T47D (cell line): ENCODE measurements at regions not wholly inside any gene's neighbourhood (a gene's known extent, or its start where the extent isn't known, plus 50 kb on each side); places are given as distances from the start of the nearest gene placed in this dataset.

ENCODE experiments used
- DNase-seq, 2 experiments: peaks; one replicate each; pipeline versions ENCODE4 v3.0.0 to v3.0.0-alpha.2; 2011 to 2012; ENCODE audit warnings: low read depth in 1 of 2, low spot score in 1 of 2
- JUND ChIP-seq: IDR thresholded peaks from 2 replicates; pipeline ENCODE4 v1.6.1; 2012; ENCODE audit warnings: low read depth
- in situ Hi-C: cut with HindIII; loops from 2 replicates; pipeline ENCODE4 v1.10.0; 2016; ENCODE audit warnings: low sequenced_read_pairs, low pct_unique_long_range_greater_than_20kb

- DNase-seq = peak in 1 of 2 experiments; percentile 1
- in situ Hi-C loops = no loop called here
- no peak for TF ChIP-seq JUND
Observed at GRCh38 chr3:84566256-84566655, 392.5 kb upstream of the CADM2 start.

- in situ Hi-C loops = no loop called here
- no peak for TF ChIP-seq JUND
- no peak for DNase-seq
Observed at GRCh38 chr3:84567796-84568195, 391.0 kb upstream of the CADM2 start.

- DNase-seq = no peak
- in situ Hi-C loops = no loop called here
- no peak for TF ChIP-seq JUND
Observed at GRCh38 chr3:84573962-84574361, 384.8 kb upstream of the CADM2 start.

- TF ChIP-seq JUND = no peak
- in situ Hi-C loops = no loop called here
- no peak for DNase-seq
Observed at GRCh38 chr3:84586427-84586826, 372.4 kb upstream of the CADM2 start.

GRCh38 chr3:84600703-84601225 is 358.0 kb upstream of the CADM2 start:
- in situ Hi-C loops = no loop called here
- TF ChIP-seq JUND = no peak
- DNase-seq = no peak

- no peak for TF ChIP-seq JUND
- DNase-seq = peak in 1 of 2 experiments; percentile 24
- in situ Hi-C loops = no loop called here
Observed at GRCh38 chr3:84601303-84601702, 357.5 kb upstream of the CADM2 start.

- no peak for TF ChIP-seq JUND
- no peak for DNase-seq
- in situ Hi-C loops = no loop called here
Observed at GRCh38 chr3:84621823-84622222, 337.0 kb upstream of the CADM2 start.

- DNase-seq = no peak
- in situ Hi-C loops = no loop called here
- TF ChIP-seq JUND = no peak
Observed at GRCh38 chr3:84634668-84635067, 324.1 kb upstream of the CADM2 start.

- in situ Hi-C loops = no loop called here
Observed at GRCh38 chr3:84637272-84637671, 321.5 kb upstream of the CADM2 start.

GRCh38 chr3:84666468-84666867 is 292.3 kb upstream of the CADM2 start:
- no peak for DNase-seq
- in situ Hi-C loops = no loop called here
- no peak for TF ChIP-seq JUND

More at GRCh38 chr3:84637272-84637671, 321.5 kb upstream of the CADM2 start:
- TF ChIP-seq JUND = no peak
- DNase-seq = no peak

- no peak for DNase-seq
- TF ChIP-seq JUND = no peak
- in situ Hi-C loops = no loop called here
Observed at GRCh38 chr3:84679211-84679610, 279.6 kb upstream of the CADM2 start.

- in situ Hi-C loops = no loop called here
- DNase-seq = no peak
- TF ChIP-seq JUND = no peak
Observed at GRCh38 chr3:84680700-84681099, 278.1 kb upstream of the CADM2 start.

- TF ChIP-seq JUND = no peak
- no peak for DNase-seq
- in situ Hi-C loops = no loop called here
Observed at GRCh38 chr3:84683493-84683892, 275.3 kb upstream of the CADM2 start.

- in situ Hi-C loops = no loop called here
- TF ChIP-seq JUND = no peak
- no peak for DNase-seq
Observed at GRCh38 chr3:84685467-84685866, 273.3 kb upstream of the CADM2 start.
